Lower leg skin (tissue), 4 donors: ENCODE measurements at regions not wholly inside any gene's neighbourhood (a gene's known extent, or its start where the extent isn't known, plus 50 kb on each side); places are given as distances from the start of the nearest gene placed in this dataset.
"Not testable (repeated sequence)": the region's sequence is repeated elsewhere in the genome, so short reads cannot be mapped to it uniquely, and the experiment has no call there.

Experiments used
- DNase-seq, 2 donors: peaks; one replicate each; pipeline ENCODE4 v3.0.0-alpha.2; 2019; ENCODE audit warnings: low spot score in 2 of 2
- H3K4me3 ChIP-seq: fragments of 200-600 bp; sonication (generic); 2 replicates; pipeline ENCODE4 v1.5.1; 2017; ENCODE audit warnings: mild to moderate bottlenecking, low read depth; ENCODE audit not compliant: poor library complexity, severe bottlenecking
- POLR2A ChIP-seq, 2 donors: fragments of 450-650 bp; IDR thresholded peaks; one replicate each; pipeline ENCODE4 v1.6.1; 2016 to 2017; ENCODE audit warnings: antibody characterized with exemption in 2 of 2, mild to moderate bottlenecking in 1 of 2, moderate library complexity in 1 of 2
- WGBS, 2 donors: methylation state at CpG; one replicate each; pipeline ENCODE4 v1.1.5; 2018; 5-methylcytosine and 5-hydroxymethylcytosine counted together
- intact Hi-C: fragments of 100-400 bp; cut with DNase I; formaldehyde crosslinking; loops from one replicate; pipeline ENCODE4 v1.15.0; 2023; ENCODE audit warnings: low total_unique reads
- TF ChIP-seq, protein P1 (sequence below), 3 donors: fragments of 450-650 bp; IDR thresholded peaks; one replicate each; pipeline ENCODE4 v1.5.1; 2016; ENCODE audit warnings: antibody characterized with exemption in 3 of 3, mild to moderate bottlenecking in 3 of 3, moderate library complexity in 2 of 3

DNA sequence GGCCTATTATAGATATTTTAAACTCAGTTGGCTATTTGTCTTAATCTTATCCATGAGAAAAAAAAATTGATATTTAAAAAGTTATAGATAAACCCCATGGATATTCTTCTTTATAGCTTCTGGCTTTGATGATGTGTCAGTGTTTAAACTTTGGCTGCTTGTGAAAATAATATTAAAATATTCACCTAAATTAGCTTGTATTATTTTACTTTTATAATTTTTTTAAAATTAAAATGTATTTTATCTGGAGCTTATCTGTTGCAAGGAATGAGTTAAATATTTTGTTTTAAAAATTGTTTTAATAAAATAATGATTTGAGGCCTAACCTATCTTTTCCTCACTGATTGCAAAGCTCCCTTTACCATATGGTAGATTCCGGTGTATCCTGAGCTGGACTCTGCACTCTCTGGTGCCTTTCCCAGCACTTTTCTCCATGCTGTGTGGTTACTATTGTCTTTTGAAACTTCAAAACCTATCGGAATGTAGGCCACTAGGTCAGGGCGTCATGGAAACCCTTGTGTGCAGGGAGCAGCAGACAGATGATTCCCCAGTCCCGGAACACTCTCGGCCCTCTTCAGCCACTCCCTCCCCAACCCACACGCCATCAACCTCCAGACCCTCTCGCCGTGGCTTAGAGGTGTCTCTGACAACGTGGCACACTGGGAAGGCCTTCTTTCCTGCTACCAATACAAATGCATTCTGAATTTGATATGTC, 252.3 kb upstream of the ATP10A start:
- intact Hi-C loops = no loop called here
- 39 to 44% methylated on average over 9 of the region's 9 CpGs for WGBS, 2 donors
- no peak for DNase-seq
- TF ChIP-seq POLR2A (IDR thresholded peaks at IDR 0.05) = no peak
- H3K4me3 ChIP-seq = no peak overlapping the region

DNA sequence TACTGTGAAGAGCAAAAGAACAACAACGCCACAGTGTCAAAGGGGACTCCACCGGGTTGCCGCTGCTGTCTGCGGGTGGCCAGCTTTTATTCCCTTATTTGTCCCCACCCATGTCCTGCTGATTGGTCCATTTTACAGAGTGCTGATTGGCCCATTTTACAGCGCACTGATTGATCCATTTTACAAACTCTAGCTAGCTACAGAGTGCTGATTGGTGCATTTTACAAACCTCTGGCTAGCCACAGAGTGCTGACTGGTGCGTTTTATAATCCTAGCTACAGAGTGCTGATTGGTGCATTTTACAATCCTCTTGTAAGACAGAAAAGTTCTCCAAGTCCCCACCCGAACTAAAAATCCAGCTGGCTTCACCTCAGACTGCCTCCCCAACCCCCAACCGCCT, 251.0 kb upstream of the ATP10A start:
- WGBS, 2 donors = 86% methylated on average over 8 of the region's 8 CpGs
- H3K4me3 ChIP-seq, intact Hi-C loops, DNase-seq: not testable (repeated sequence)

DNA sequence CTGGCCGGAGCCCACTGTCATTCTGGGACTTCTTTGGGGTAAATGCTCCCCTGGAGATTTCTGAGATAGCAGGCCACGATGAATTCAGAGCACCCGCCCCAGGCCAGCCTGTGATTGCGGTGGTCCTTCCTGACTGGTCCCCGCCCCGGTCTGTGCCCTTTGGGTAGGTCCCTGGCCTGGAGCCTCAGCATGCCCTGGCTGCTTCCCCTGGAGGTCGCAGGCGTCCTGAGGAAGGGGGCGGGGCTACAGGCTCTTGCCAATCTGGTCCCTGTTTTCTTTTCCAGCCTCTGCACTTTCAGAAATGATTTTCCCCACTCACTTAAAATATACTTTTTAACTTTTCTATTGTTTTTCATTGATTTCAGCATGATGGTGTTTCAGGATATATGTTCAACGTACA, 250.2 kb upstream of the ATP10A start:
- intact Hi-C loops = no loop called here
- TF ChIP-seq, protein P1, sequence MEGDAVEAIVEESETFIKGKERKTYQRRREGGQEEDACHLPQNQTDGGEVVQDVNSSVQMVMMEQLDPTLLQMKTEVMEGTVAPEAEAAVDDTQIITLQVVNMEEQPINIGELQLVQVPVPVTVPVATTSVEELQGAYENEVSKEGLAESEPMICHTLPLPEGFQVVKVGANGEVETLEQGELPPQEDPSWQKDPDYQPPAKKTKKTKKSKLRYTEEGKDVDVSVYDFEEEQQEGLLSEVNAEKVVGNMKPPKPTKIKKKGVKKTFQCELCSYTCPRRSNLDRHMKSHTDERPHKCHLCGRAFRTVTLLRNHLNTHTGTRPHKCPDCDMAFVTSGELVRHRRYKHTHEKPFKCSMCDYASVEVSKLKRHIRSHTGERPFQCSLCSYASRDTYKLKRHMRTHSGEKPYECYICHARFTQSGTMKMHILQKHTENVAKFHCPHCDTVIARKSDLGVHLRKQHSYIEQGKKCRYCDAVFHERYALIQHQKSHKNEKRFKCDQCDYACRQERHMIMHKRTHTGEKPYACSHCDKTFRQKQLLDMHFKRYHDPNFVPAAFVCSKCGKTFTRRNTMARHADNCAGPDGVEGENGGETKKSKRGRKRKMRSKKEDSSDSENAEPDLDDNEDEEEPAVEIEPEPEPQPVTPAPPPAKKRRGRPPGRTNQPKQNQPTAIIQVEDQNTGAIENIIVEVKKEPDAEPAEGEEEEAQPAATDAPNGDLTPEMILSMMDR (IDR thresholded peaks at IDR 0.05) = no peak
- no peak for TF ChIP-seq POLR2A (IDR thresholded peaks at IDR 0.05)
- no peak overlapping the region for H3K4me3 ChIP-seq
- DNase-seq = no peak
- WGBS, 2 donors = 79 to 88% methylated on average over 10 of the region's 10 CpGs

DNA sequence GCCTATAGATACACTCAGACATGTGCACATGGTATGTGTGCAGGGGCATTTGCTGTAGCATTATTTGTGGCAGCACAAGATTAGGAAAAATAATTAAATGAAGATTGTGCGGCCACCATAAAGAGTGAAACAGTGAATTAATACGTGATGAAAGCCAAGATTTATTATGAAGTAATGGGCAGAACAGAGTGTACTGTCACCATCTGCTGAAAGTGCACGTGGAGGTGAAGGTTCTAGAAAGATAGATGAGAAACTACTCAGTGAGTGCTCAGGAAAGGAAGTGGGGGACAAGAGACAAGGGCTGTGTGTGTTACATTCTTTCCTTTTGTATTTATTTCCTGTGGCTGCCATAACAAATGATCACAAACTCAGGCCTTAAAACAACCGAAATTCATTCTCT, 246.1 kb upstream of the ATP10A start:
- DNase-seq = no peak
- WGBS, 2 donors = 61 to 66% methylated on average over 4 of the region's 4 CpGs
- TF ChIP-seq, protein P1 (IDR thresholded peaks at IDR 0.05) = no peak
- TF ChIP-seq POLR2A (IDR thresholded peaks at IDR 0.05) = no peak
- H3K4me3 ChIP-seq = no peak overlapping the region
- intact Hi-C loops = no loop called here

DNA sequence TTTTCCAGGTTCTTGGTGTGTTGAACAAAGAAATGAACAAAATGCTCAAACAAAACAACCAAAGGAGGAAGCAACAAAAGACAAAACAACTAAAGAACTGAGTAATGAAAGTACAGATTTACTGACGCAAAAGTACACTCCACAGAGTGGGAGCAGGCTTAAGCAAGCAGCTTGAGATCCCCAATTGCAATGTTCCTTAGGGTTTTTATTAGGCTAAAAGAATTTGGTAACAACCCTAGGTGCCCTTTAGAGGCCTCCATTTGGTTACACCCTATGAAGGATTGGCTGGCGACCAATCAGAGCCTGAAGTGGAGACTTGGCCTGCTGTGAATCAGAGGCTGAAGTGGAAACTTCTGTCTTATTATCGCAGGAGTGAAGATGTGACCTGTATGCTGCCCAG, 243.4 kb upstream of the ATP10A start:
- 91 to 97% methylated on average over 3 of the region's 3 CpGs for WGBS, 2 donors
- intact Hi-C loops = no loop called here
- no peak for DNase-seq
- TF ChIP-seq, protein P1 (IDR thresholded peaks at IDR 0.05) = no peak
- TF ChIP-seq POLR2A (IDR thresholded peaks at IDR 0.05) = no peak
- no peak overlapping the region for H3K4me3 ChIP-seq

DNA sequence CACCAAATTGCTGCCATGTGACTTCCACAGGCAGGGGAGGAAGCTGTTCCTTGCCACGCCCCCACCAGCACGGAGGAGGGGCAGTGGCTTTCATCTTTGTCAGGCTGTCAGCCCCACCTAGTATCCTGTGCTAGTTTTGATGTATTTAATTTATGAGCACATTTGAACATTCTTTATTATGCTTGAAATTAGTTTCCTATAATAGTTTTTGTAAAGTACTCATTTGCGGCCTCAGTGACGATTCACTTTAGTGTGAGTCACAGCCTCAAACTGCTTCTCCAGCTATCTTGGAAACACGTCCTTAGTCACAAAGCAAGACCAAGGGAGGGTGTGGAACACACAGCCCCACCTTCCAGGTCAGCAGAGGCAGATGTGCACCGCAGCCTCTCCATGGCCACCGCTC, 239.9 kb upstream of the ATP10A start:
- TF ChIP-seq, protein P1 (IDR thresholded peaks at IDR 0.05) = no peak
- no peak for TF ChIP-seq POLR2A (IDR thresholded peaks at IDR 0.05)
- intact Hi-C loops = no loop called here
- no peak overlapping the region for H3K4me3 ChIP-seq
- no peak for DNase-seq
- 34 to 39% methylated on average over 7 of the region's 7 CpGs for WGBS, 2 donors

DNA sequence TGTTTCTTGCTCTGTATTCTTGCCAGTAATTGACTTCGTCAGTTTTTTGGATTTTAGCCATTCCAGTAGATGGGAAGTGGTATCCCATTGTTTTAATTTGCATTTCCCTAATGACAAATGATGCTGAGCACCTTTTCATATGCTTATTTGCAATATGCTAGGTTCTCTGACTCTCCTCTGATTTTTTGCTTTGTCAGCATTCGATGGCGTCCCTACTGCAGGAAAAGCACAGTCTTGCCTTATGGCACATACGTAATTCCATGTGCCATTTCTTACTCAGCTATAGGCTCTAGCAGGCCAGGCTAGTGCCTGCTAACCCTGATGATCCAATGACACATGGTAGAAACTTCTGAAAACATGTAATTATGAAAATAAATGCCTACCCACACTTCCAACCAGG, 239.2 kb upstream of the ATP10A start:
- TF ChIP-seq, protein P1 (IDR thresholded peaks at IDR 0.05) = no peak
- TF ChIP-seq POLR2A (IDR thresholded peaks at IDR 0.05) = no peak
- H3K4me3 ChIP-seq = no peak overlapping the region
- 77 to 81% methylated on average over 4 of the region's 4 CpGs for WGBS, 2 donors
- no peak for DNase-seq
- intact Hi-C loops = no loop called here
